B cell (primary cell): ENCODE measurements at regions not wholly inside any gene's neighbourhood (a gene's known extent, or its start where the extent isn't known, plus 50 kb on each side); places are given as distances from the start of the nearest gene placed in this dataset.

ENCODE experiments used
- ATAC-seq: fragments of 200-7000 bp; cut with Tn5 transposase; one replicate; pipeline ENCODE4 v1.10.0; 2021; ENCODE audit warnings: low read depth, mild to moderate bottlenecking, moderate number of reproducible peaks, moderate library complexity
- CTCF ChIA-PET: fragments of 350-600 bp; sonication (Branson Sonifier 250); formaldehyde crosslinking; loops from one replicate; lab custom pipeline; 2021; ENCODE audit warnings: antibody characterized with exemption, inconsistent platforms; lab: Charles Lee
- POLR2A ChIA-PET: fragments of 350-600 bp; sonication (Branson Sonifier 250); formaldehyde crosslinking; loops from one replicate; lab custom pipeline; 2021; ENCODE audit warnings: antibody characterized with exemption; lab: Charles Lee
- DNase-seq: peaks from one replicate; pipeline ENCODE4 v3.0.0; 2013
- H2AFZ ChIP-seq: 2 replicates; pipeline ENCODE4 v1.6.1; 2012; ENCODE audit warnings: mild to moderate bottlenecking, low read depth, low read length; ENCODE audit not compliant: insufficient read depth, poor library complexity, severe bottlenecking
- H3K27ac ChIP-seq, 2 donors: 1 replicate in 1 of 2; 2 replicates in 1 of 2; pipeline ENCODE4 v1.5.1; 2012 to 2013; ENCODE audit warnings: low read length in 2 of 2, mild to moderate bottlenecking in 2 of 2, moderate library complexity in 1 of 2
- H3K27me3 ChIP-seq, 4 experiments: fragments of 200-600 bp in 1 of 4; sonication (generic) in 1 of 4; replicated peaks in 1 of 4; 1 replicate in 2 of 4; 2 replicates in 2 of 4; pipeline versions ENCODE4 v1.6.1 to v1.7.0; 2013 to 2016; ENCODE audit warnings: low read length in 3 of 4, mild to moderate bottlenecking in 2 of 4, mixed read lengths in 1 of 4, moderate library complexity in 1 of 4; ENCODE audit not compliant: insufficient read depth in 4 of 4, control insufficient read depth in 3 of 4; ENCODE audit errors: control extremely low read depth in 1 of 4
- H3K36me3 ChIP-seq, 2 experiments: replicated peaks in 1 of 2; 1 replicate in 1 of 2; 2 replicates in 1 of 2; pipeline versions ENCODE4 v1.6.1 to v1.7.1; 2013; ENCODE audit warnings: low read length in 1 of 2; ENCODE audit not compliant: insufficient read depth in 2 of 2, control insufficient read depth in 1 of 2; ENCODE audit errors: control extremely low read depth in 1 of 2, extremely low read depth in 1 of 2
- H3K4me1 ChIP-seq, 2 donors: fragments of 200-600 bp in 1 of 2; sonication (generic) in 1 of 2; 1 replicate in 1 of 2; 2 replicates in 1 of 2; pipeline versions ENCODE4 v1.5.1 to v1.6.1; 2013 to 2017; ENCODE audit warnings: low read length in 2 of 2; ENCODE audit not compliant: control insufficient read depth in 2 of 2, insufficient read depth in 2 of 2
- H3K4me2 ChIP-seq: replicated peaks from 2 replicates; pipeline ENCODE3; 2012; ENCODE audit warnings: mild to moderate bottlenecking, low read depth, low read length; ENCODE audit not compliant: poor library complexity, severe bottlenecking
- H3K4me3 ChIP-seq, 5 experiments: fragments of 200-600 bp in 1 of 5; sonication (generic) in 1 of 5; 1 replicate in 3 of 5; 2 replicates in 2 of 5; pipeline versions ENCODE4 v1.5.1 to v1.7.0; 2011 to 2016; ENCODE audit warnings: low read length in 4 of 5, mild to moderate bottlenecking in 4 of 5, low read depth in 2 of 5, control low read depth in 1 of 5, moderate library complexity in 1 of 5; ENCODE audit not compliant: insufficient read depth in 1 of 5; ENCODE audit errors: control extremely low read depth in 1 of 5, extremely low read depth in 1 of 5
- H3K79me2 ChIP-seq: fragments of 200-600 bp; sonication (generic); one replicate; pipeline ENCODE4 v1.6.0; 2016; ENCODE audit warnings: low read length; ENCODE audit not compliant: control insufficient read depth, insufficient read depth
- H3K9ac ChIP-seq: fragments of 200-600 bp; sonication (generic); 2 replicates; pipeline ENCODE4 v1.6.1; 2017; ENCODE audit warnings: mild to moderate bottlenecking, low read length, moderate library complexity
- H3K9me3 ChIP-seq, 3 donors: one replicate each; pipeline versions ENCODE4 v1.6.1 to v1.7.1; 2013; ENCODE audit warnings: low read length in 2 of 3; ENCODE audit not compliant: control insufficient read depth in 2 of 3, insufficient read depth in 1 of 3; ENCODE audit errors: control extremely low read depth in 1 of 3
- H4K20me1 ChIP-seq: 2 replicates; pipeline ENCODE4 v1.6.0; 2012; ENCODE audit warnings: mild to moderate bottlenecking, low read length; ENCODE audit not compliant: insufficient read depth, control insufficient read depth, poor library complexity, severe bottlenecking
- H3K27ac Mint-ChIP-seq: one replicate; pipeline ENCODE4 v1.8.0; 2021; ENCODE audit warnings: mixed read lengths
- H3K27me3 Mint-ChIP-seq: one replicate; pipeline ENCODE4 v1.8.0; 2021; ENCODE audit warnings: mixed read lengths
- H3K4me1 Mint-ChIP-seq: one replicate; pipeline ENCODE4 v1.8.0; 2021; ENCODE audit warnings: mixed read lengths
- H3K4me3 Mint-ChIP-seq: one replicate; pipeline ENCODE4 v1.8.0; 2021; ENCODE audit warnings: mixed read lengths
- H3K9me3 Mint-ChIP-seq: one replicate; pipeline ENCODE4 v1.8.0; 2022; ENCODE audit warnings: mixed read lengths; ENCODE audit not compliant: insufficient read depth
- EZH2 ChIP-seq: IDR thresholded peaks from 2 replicates; pipeline ENCODE4 v1.6.1; 2012; ENCODE audit warnings: borderline replicate concordance, low read depth, mild to moderate bottlenecking, moderate library complexity, low read length; ENCODE audit not compliant: insufficient read depth, poor library complexity, severe bottlenecking
- WGBS: methylation state at CpG from one replicate; pipeline ENCODE4 v1.1.5; 2013; ENCODE audit warnings: missing lambda C conversion rate; ENCODE audit not compliant: insufficient coverage; 5-methylcytosine and 5-hydroxymethylcytosine counted together
- intact Hi-C: fragments of 100-400 bp; cut with micrococcal nuclease; formaldehyde crosslinking; loops from one replicate; pipeline ENCODE4 v1.10.0; 2022
- TF ChIP-seq, protein P1 (sequence below): fragments of 200-600 bp; IDR thresholded peaks from one replicate; pipeline ENCODE4 v1.8.0; 2022; ENCODE audit warnings: antibody characterized with exemption, mild to moderate bottlenecking

DNA sequence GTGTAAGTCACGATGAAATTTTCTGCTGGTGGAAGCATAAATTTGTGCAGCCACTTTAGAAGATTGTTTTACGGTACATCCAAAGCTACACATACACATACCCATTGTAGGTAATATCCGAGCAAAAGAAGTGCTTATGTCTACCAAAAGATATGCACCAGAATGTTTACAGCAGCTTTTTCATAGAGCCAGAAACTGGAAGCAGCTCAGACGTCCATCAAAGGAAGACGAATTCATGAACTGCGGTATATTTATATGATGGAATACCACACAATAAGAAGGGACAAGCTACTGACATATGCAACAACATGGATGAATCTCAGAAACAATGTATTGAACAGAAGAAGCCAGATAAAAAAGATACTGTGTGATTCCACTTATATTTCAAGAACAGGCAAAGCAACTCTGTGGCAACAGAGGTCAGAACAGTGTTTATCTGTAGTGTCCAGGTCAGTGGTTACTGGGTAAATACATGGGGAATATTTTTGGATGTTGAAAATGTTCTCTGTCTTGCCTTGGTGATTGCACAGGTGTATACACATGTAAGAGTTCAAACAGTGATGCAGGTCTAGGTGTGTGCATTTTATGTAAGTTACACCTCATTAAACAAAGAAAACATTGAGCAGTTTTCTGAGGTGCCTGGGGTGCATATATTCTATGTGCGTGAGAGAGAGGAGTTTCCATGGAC lies 51.9 kb upstream of the EXOC2 start:
- Histone ChIP-seq H3K27ac (no peak overlapping the region), H3K36me3 (no peaks in the 10 kb centered on the region), H3K27me3 (no peaks in the 10 kb centered on the region), H3K4me2 (no peak overlapping the region), H3K4me3 (no peak overlapping the region), H3K9ac (no peak overlapping the region), H2AFZ (no peak overlapping the region), H3K9me3 (no peaks in the 10 kb centered on the region), H3K4me1 (no peaks in the 10 kb centered on the region), H4K20me1 (no peaks in the 10 kb centered on the region), H3K79me2 (no peaks in the 10 kb centered on the region)
- DNase-seq (no peak), ATAC-seq (no peak)
- Mint-ChIP-seq H3K9me3 (no peaks in the 10 kb centered on the region), H3K4me3 (no peak overlapping the region), H3K27me3 (peaks cover 5% of the 10 kb centered on the region), H3K27ac (no peak overlapping the region), H3K4me1 (no peaks in the 10 kb centered on the region)
- WGBS = 100% methylated on average over 2 of the region's 7 CpGs
- ChIA-PET CTCF (interaction anchor here (0.5 to 1.6 kb wide), 3 partner anchors 24 to 749 kb away, joined by 3 to 4 read pairs (median 3); no protein-coding TSS in a partner anchor), POLR2A (no interaction called here)
- intact Hi-C loops = no loop called here
- no peak for TF ChIP-seq EZH2
- TF ChIP-seq, protein P1, sequence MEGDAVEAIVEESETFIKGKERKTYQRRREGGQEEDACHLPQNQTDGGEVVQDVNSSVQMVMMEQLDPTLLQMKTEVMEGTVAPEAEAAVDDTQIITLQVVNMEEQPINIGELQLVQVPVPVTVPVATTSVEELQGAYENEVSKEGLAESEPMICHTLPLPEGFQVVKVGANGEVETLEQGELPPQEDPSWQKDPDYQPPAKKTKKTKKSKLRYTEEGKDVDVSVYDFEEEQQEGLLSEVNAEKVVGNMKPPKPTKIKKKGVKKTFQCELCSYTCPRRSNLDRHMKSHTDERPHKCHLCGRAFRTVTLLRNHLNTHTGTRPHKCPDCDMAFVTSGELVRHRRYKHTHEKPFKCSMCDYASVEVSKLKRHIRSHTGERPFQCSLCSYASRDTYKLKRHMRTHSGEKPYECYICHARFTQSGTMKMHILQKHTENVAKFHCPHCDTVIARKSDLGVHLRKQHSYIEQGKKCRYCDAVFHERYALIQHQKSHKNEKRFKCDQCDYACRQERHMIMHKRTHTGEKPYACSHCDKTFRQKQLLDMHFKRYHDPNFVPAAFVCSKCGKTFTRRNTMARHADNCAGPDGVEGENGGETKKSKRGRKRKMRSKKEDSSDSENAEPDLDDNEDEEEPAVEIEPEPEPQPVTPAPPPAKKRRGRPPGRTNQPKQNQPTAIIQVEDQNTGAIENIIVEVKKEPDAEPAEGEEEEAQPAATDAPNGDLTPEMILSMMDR = no peak

- TF ChIP-seq, protein P1 = no peak
- no peak for TF ChIP-seq EZH2
- intact Hi-C loops = no loop called here
- Histone ChIP-seq H3K9me3 (no peaks in the 10 kb centered on the region), H3K4me2 (no peak overlapping the region), H3K79me2 (no peaks in the 10 kb centered on the region), H3K4me3 (no peak overlapping the region), H3K27me3 (no peaks in the 10 kb centered on the region), H3K4me1 (no peaks in the 10 kb centered on the region), H3K36me3 (no peaks in the 10 kb centered on the region), H4K20me1 (no peaks in the 10 kb centered on the region), H3K27ac (no peak overlapping the region), H2AFZ (no peak overlapping the region), H3K9ac (no peak overlapping the region)
- WGBS = no CpG with 5 or more reads among the region's 4 CpGs
- DNase-seq (no peak), ATAC-seq (no peak)
- H3K4me3 Mint-ChIP-seq = no peak overlapping the region
- H3K9me3 Mint-ChIP-seq = no peaks in the 10 kb centered on the region
- no peaks in the 10 kb centered on the region for H3K4me1 Mint-ChIP-seq
- H3K27ac Mint-ChIP-seq = no peak overlapping the region
- H3K27me3 Mint-ChIP-seq = peaks cover 5% of the 10 kb centered on the region
- ChIA-PET CTCF (no interaction called here), POLR2A (no interaction called here)
Observed at GRCh38 chr6:743320-744096, 50.6 kb upstream of the EXOC2 start.
